Endothelial cell of umbilical vein (primary cell): ENCODE measurements at regions not wholly inside any gene's neighbourhood (a gene's known extent, or its start where the extent isn't known, plus 50 kb on each side); places are given as distances from the start of the nearest gene placed in this dataset.

Source experiments
- BruUV-seq: library from RNA; stranded (reverse); fragments of 400-500 nt; replicated peaks from 2 replicates; lab custom pipeline; 2021; lab: Mats Ljungman, UMichigan
- CTCF ChIA-PET: fragments of 300-600, 350-600 bp; sonication (Branson Sonifier 250); formaldehyde crosslinking; loops from one replicate; lab custom pipeline; 2021; ENCODE audit warnings: antibody characterized with exemption, inconsistent platforms; lab: Charles Lee
- POLR2A ChIA-PET: fragments of 300-600, 350-600 bp; sonication (Branson Sonifier 250); formaldehyde crosslinking; loops from one replicate; lab custom pipeline; 2021; ENCODE audit warnings: antibody characterized with exemption, inconsistent platforms; lab: Charles Lee
- DNase-seq: peaks from one replicate; pipeline ENCODE4 v3.0.0-alpha.2; 2011; ENCODE audit warnings: low read depth, low spot score
- FAIRE-seq: peaks from 2 replicates; lab custom pipeline; 2011; peaks lifted over from hg19 to GRCh38; lab: Jason Lieb, UNC
- H2AFZ ChIP-seq: 2 replicates; pipeline ENCODE4 v1.6.0; 2012; ENCODE audit warnings: low read depth, low read length, control low read depth, inconsistent platforms
- H3K27ac ChIP-seq: 2 replicates; pipeline ENCODE4 v1.5.1; 2011; ENCODE audit warnings: low read depth, mild to moderate bottlenecking, control low read depth, low read length, moderate library complexity; ENCODE audit not compliant: insufficient read depth
- H3K27me3 ChIP-seq, 2 experiments: 2 replicates each; pipeline versions ENCODE4 v1.6.0 to v1.6.1; 2011; ENCODE audit warnings: low read length in 2 of 2, mixed read lengths in 1 of 2; ENCODE audit not compliant: control insufficient read depth in 2 of 2, insufficient read depth in 2 of 2
- H3K36me3 ChIP-seq, 2 experiments: 2 replicates in 1 of 2; 3 replicates in 1 of 2; pipeline ENCODE4 v1.5.1; 2011; ENCODE audit warnings: low read length in 2 of 2, mild to moderate bottlenecking in 1 of 2, moderate library complexity in 1 of 2; ENCODE audit not compliant: control insufficient read depth in 2 of 2, insufficient read depth in 2 of 2; ENCODE audit errors: extremely low read depth in 1 of 2
- H3K4me1 ChIP-seq: 3 replicates; pipeline ENCODE4 v1.5.1; 2011; ENCODE audit warnings: mild to moderate bottlenecking, low read length; ENCODE audit not compliant: control insufficient read depth, insufficient read depth; ENCODE audit errors: extremely low read depth
- H3K4me2 ChIP-seq: 2 replicates; pipeline ENCODE4 v1.6.1; 2011; ENCODE audit warnings: low read length, control low read depth, mixed read lengths; ENCODE audit not compliant: insufficient read depth
- H3K4me3 ChIP-seq, 3 experiments: fragments of 200-600 bp in 1 of 3; sonication (generic), shearing (Covaris generic) in 1 of 3; replicated peaks in 1 of 3; 2 replicates each; pipeline ENCODE4 v1.5.1; 2011 to 2016; ENCODE audit warnings: control low read depth in 3 of 3, low read length in 3 of 3, mild to moderate bottlenecking in 2 of 3, inconsistent platforms in 1 of 3, low read depth in 1 of 3, moderate library complexity in 1 of 3; ENCODE audit not compliant: insufficient read depth in 1 of 3
- H3K79me2 ChIP-seq: 2 replicates; pipeline ENCODE4 v1.6.0; 2012; ENCODE audit warnings: low read length, inconsistent platforms; ENCODE audit not compliant: control insufficient read depth, insufficient read depth
- H3K9ac ChIP-seq: replicated peaks from 2 replicates; pipeline ENCODE3; 2011; ENCODE audit warnings: low read length, control low read depth; ENCODE audit not compliant: insufficient read depth; ENCODE audit errors: extremely low read depth
- H3K9me1 ChIP-seq: replicated peaks from 3 replicates; pipeline ENCODE4 v1.6.0; 2011; ENCODE audit warnings: mild to moderate bottlenecking, low read length; ENCODE audit not compliant: control insufficient read depth, insufficient read depth; ENCODE audit errors: extremely low read depth
- H3K9me3 ChIP-seq: replicated peaks from 2 replicates; pipeline ENCODE4 v1.5.1; 2012; ENCODE audit warnings: low read length, inconsistent platforms; ENCODE audit not compliant: control insufficient read depth, insufficient read depth
- H4K20me1 ChIP-seq: replicated peaks from 2 replicates; pipeline ENCODE3; 2011; ENCODE audit warnings: mild to moderate bottlenecking, low read length; ENCODE audit not compliant: control insufficient read depth, insufficient read depth; ENCODE audit errors: extremely low read depth
- EZH2 ChIP-seq: IDR thresholded peaks from 2 replicates; pipeline ENCODE4 v1.6.1; 2012; ENCODE audit warnings: borderline replicate concordance, low read depth, mild to moderate bottlenecking, moderate library complexity, low read length, inconsistent platforms; ENCODE audit not compliant: severe bottlenecking
- FOS ChIP-seq: IDR thresholded peaks from 2 replicates; pipeline ENCODE4 v1.6.1; 2011; ENCODE audit warnings: mild to moderate bottlenecking, low read length, moderate library complexity, borderline replicate concordance; ENCODE audit not compliant: insufficient read depth
- GATA2 ChIP-seq: IDR thresholded peaks from 2 replicates; pipeline ENCODE4 v1.7.0; 2011; ENCODE audit warnings: low read depth, mild to moderate bottlenecking, moderate library complexity, mixed read lengths, low read length; ENCODE audit not compliant: insufficient read length, insufficient read depth
- JUN ChIP-seq: IDR thresholded peaks from 2 replicates; pipeline ENCODE4 v1.6.1; 2011; ENCODE audit warnings: borderline replicate concordance, low read depth; ENCODE audit not compliant: insufficient read length, insufficient read depth
- MYC ChIP-seq: IDR thresholded peaks from one replicate; pipeline ENCODE4 v1.6.1; 2011; ENCODE audit warnings: mild to moderate bottlenecking, low read depth, low read length
- POLR2A ChIP-seq: IDR thresholded peaks from 2 replicates; pipeline ENCODE4 v1.6.1; 2012; ENCODE audit warnings: low read depth, mild to moderate bottlenecking, control low read depth, low read length
- POLR2AphosphoS5 ChIP-seq: IDR thresholded peaks from 2 replicates; pipeline ENCODE4 v1.6.1; 2012; ENCODE audit warnings: low read depth, mild to moderate bottlenecking, control low read depth, low read length, moderate library complexity; ENCODE audit not compliant: insufficient read depth
- dilution Hi-C: fragments of 300-500 bp; cut with MboI; formaldehyde crosslinking; loops from one replicate; pipeline ENCODE4 v1.15.0; 2019; ENCODE audit warnings: low sequenced_read_pairs; ENCODE audit not compliant: extremely low pct_ligation_motif_present
- intact Hi-C: fragments of 100-400 bp; cut with micrococcal nuclease; formaldehyde crosslinking; loops from one replicate; pipeline ENCODE4 v1.10.0; 2022
- TF ChIP-seq, protein P1 (sequence below): IDR thresholded peaks from 2 replicates; pipeline ENCODE4 v1.6.1; 2011; ENCODE audit not compliant: insufficient read depth, insufficient read length
- TF ChIP-seq, protein P2 (sequence below), 2 donors: IDR thresholded peaks; 1 replicate in 1 of 2; 2 replicates in 1 of 2; pipeline ENCODE4 v1.5.1; 2011; ENCODE audit warnings: low read length in 2 of 2, mild to moderate bottlenecking in 2 of 2, moderate library complexity in 2 of 2, control low read depth in 1 of 2, inconsistent platforms in 1 of 2, low read depth in 1 of 2; ENCODE audit not compliant: insufficient read depth in 1 of 2; ENCODE audit errors: extremely low read depth in 1 of 2

DNA sequence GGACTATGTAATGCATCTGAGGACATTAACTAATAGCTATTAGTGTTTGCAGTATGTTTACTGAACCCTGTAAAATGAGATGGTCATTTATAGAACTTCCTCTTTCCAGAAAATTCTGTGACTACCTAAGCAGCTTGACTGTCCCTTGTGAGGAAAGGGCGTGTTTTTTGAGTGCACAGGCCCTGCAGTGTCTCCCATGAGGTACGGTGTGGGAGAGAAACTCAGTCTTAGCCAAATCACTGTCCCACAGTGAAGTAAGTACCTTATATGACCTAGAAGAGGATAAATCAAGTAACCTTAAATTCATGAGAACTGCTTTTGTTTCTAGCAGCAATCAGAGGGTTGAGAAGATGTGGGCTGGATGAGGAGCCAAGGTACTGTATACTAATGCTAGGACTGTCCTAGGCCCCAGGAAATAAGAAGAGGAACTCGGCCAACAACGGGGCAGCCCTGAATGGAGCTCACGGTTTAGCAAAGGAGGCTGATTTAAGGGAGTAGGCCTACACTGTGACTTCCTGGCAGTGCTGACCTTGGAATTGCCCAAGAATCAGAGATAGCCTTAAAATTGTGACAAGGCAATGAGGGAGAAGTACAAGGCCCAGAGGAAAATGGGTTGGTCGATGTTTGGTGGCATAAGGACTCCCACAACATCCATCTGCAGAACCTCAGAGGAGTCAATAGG, 103.5 kb upstream of the CTAGE1 start:
- CTCF ChIA-PET: no interaction called here

DNA sequence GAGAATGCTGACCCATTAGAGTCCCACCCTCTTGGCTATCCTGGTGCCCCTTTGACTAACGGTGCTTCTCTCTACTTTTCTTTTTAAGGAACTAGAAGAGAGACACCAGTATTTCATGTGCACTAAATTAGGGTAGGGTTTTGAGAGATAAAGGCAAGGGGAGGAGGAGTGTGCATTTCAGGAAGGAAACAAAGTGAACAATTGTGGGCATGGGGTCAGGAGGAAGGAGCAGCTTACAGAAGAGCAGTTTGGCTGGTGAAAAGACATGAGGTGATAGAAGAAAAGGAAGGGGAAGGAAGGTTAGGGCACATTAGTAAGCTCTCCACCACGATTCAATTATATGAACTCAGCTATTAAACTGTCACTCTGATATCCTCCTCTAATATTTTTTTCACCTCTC, 105.8 kb upstream of the CTAGE1 start:
- intact Hi-C loops: no loop called here
- Histone ChIP-seq H3K9me3 (no peaks in the 10 kb centered on the region), H3K9ac (no peak overlapping the region), H3K27ac (no peak overlapping the region), H3K4me3 (no peak overlapping the region), H3K4me1 (no peaks in the 10 kb centered on the region), H3K79me2 (no peaks in the 10 kb centered on the region), H3K27me3 (no peaks in the 10 kb centered on the region), H3K9me1 (no peaks in the 10 kb centered on the region), H4K20me1 (no peaks in the 10 kb centered on the region), H2AFZ (no peak overlapping the region), H3K4me2 (no peak overlapping the region), H3K36me3 (no peaks in the 10 kb centered on the region)
- dilution Hi-C loops: no loop called here
- POLR2A ChIA-PET: no interaction called here
- BruUV-seq: no TSS peak
- FAIRE-seq (no peak), DNase-seq (no peak)
- TF ChIP-seq EZH2 (no peak), FOS (no peak), POLR2AphosphoS5 (no peak), JUN (no peak), MYC (no peak), POLR2A (no peak), GATA2 (no peak)
- TF ChIP-seq, protein P1, sequence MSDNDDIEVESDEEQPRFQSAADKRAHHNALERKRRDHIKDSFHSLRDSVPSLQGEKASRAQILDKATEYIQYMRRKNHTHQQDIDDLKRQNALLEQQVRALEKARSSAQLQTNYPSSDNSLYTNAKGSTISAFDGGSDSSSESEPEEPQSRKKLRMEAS: no peak
- TF ChIP-seq, protein P2, sequence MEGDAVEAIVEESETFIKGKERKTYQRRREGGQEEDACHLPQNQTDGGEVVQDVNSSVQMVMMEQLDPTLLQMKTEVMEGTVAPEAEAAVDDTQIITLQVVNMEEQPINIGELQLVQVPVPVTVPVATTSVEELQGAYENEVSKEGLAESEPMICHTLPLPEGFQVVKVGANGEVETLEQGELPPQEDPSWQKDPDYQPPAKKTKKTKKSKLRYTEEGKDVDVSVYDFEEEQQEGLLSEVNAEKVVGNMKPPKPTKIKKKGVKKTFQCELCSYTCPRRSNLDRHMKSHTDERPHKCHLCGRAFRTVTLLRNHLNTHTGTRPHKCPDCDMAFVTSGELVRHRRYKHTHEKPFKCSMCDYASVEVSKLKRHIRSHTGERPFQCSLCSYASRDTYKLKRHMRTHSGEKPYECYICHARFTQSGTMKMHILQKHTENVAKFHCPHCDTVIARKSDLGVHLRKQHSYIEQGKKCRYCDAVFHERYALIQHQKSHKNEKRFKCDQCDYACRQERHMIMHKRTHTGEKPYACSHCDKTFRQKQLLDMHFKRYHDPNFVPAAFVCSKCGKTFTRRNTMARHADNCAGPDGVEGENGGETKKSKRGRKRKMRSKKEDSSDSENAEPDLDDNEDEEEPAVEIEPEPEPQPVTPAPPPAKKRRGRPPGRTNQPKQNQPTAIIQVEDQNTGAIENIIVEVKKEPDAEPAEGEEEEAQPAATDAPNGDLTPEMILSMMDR (IDR thresholded peaks at IDR 0.05; ENCODE audit: extremely low read depth in 1 of 2, insufficient read depth in 1 of 2, low read depth in 1 of 2, low read length in 2 of 2): no peak
- CTCF ChIA-PET: interaction anchor here (1.7 kb wide), 1 partner anchor 24 kb away, joined by 4 read pairs; no protein-coding TSS in a partner anchor

More for the DNA sequence above, 103.5 kb upstream of the CTAGE1 start:
- Histone ChIP-seq H3K79me2 (no peaks in the 10 kb centered on the region), H3K27ac (no peak overlapping the region), H2AFZ (no peak overlapping the region), H3K9me3 (no peaks in the 10 kb centered on the region), H3K9ac (no peak overlapping the region), H3K4me1 (no peaks in the 10 kb centered on the region), H3K4me3 (no peak overlapping the region), H3K36me3 (no peaks in the 10 kb centered on the region), H3K27me3 (no peaks in the 10 kb centered on the region), H3K9me1 (no peaks in the 10 kb centered on the region), H3K4me2 (no peak overlapping the region), H4K20me1 (no peaks in the 10 kb centered on the region)
- TF ChIP-seq POLR2A (no peak), GATA2 (no peak), JUN (no peak), POLR2AphosphoS5 (no peak)
- intact Hi-C loops: no loop called here
- POLR2A ChIA-PET: no interaction called here
- dilution Hi-C loops: no loop called here
- no TSS peak for BruUV-seq
- FAIRE-seq: no peak
- no peak for DNase-seq
